ENCODE measurements at regions not wholly inside any gene's neighbourhood (a gene's known extent, or its start where the extent isn't known, plus 50 kb on each side); places are given as distances from the start of the nearest gene placed in this dataset.

DNA sequence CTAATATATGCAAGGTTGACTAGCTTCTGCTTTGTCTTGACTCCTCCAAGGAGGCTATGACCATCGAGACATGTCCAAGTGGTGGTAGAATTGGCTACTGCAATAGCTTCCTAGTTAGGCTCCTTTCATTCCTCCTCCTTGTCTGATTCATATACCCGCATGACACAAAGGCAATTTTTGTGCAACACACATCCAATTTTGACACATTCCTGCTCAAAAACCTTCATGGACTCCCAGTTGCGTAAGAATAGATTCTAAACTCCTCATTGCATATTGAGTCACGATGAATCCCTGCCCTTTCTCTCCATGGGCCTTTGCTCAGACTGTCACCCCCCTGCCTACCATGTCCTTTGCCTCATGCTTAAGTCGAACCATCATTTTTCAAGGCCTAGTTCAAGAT lies 344.5 kb downstream of the ACTL7B start:
- TF ChIP-seq, protein P1, sequence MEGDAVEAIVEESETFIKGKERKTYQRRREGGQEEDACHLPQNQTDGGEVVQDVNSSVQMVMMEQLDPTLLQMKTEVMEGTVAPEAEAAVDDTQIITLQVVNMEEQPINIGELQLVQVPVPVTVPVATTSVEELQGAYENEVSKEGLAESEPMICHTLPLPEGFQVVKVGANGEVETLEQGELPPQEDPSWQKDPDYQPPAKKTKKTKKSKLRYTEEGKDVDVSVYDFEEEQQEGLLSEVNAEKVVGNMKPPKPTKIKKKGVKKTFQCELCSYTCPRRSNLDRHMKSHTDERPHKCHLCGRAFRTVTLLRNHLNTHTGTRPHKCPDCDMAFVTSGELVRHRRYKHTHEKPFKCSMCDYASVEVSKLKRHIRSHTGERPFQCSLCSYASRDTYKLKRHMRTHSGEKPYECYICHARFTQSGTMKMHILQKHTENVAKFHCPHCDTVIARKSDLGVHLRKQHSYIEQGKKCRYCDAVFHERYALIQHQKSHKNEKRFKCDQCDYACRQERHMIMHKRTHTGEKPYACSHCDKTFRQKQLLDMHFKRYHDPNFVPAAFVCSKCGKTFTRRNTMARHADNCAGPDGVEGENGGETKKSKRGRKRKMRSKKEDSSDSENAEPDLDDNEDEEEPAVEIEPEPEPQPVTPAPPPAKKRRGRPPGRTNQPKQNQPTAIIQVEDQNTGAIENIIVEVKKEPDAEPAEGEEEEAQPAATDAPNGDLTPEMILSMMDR (IDR thresholded peaks at IDR 0.05; ENCODE audit: low read depth, low read length, poor library complexity, severe bottlenecking), result no peak
- TF ChIP-seq EZH2phosphoT487 (IDR thresholded peaks at IDR 0.05; ENCODE audit: borderline replicate concordance, low read length), result no peak
